ENCODE measurements at regions not wholly inside any gene's neighbourhood (a gene's known extent, or its start where the extent isn't known, plus 50 kb on each side); places are given as distances from the start of the nearest gene placed in this dataset.
A peak's percentile ranks its signal among the peaks of the same experiment; 100 is the strongest.
"Not testable (repeated sequence)": the region's sequence is repeated elsewhere in the genome, so short reads cannot be mapped to it uniquely, and the experiment has no call there.

DNA sequence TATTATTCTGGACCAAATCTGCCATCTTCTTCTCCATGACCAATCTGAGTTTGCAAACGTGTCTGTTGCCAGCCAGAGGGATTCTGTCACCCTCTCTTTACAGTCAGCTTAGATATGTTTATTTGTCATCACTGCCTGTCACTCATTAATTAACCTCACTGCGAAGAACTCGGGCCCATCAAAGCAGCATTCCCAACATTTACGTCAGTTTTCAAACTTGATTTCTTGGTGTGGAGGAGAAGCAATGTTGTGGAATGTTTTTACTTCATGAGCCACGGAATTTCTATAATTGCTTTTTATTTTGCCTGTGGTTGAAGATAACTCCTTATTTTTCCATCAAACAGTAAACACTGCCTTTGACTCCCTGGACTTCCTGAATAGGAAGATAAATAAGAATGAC, 91.8 kb upstream of the CNKSR3 start:
- DNase-seq = no peak

GRCh38 chr6:154602708-154603107, 92.2 kb upstream of the CNKSR3 start:
- DNase-seq = no peak

DNA sequence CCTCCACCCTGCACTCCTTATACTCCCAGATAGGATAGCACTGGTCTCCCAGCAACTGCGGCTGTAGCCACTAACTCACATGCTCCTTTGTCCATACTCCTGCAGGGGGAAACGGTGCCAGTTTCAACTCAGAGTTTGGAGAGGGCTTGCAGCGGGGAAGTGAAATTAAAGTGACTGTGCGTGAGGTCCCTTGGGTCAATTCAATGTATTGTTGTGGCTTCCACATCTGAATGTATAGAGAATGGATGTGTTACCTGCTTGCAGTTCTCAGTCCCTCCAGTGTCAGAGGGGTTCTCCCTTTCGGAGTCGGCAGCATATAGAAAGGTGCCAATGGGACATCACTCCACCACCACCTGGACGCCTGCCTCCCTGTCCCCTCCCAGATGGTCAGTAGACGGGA, 93.6 kb upstream of the CNKSR3 start:
- DNase-seq = no peak

- no peak for DNase-seq
These were observed 94.8 kb upstream of the CNKSR3 start for GRCh38 chr6:154605178-154605881.

GRCh38 chr6:154605882-154606370, 95.4 kb upstream of the CNKSR3 start:
- no peak for DNase-seq

- DNase-seq = no peak
These were observed 96.0 kb upstream of the CNKSR3 start for GRCh38 chr6:154606457-154606856.

GRCh38 chr6:154606860-154607259, 96.4 kb upstream of the CNKSR3 start:
- DNase-seq = no peak

DNA sequence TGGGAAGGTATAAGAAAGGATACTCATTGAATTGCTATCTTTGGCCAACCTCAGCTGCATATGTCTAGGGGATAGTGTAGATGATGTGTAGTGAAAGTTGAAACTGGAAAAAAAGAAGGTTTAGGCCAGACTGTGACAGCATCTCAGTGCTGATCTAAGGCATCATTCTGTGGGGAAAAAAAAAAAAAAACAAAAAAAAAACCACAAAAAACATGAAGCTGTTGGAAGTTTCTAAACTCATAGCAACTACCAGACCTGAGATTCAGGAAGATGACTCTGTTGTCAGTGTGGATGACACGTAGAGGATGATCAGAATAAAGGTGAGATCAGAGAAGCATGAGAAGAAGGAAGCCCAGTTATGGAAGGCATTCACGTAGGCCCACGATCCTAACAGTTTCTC, 100.8 kb upstream of the CNKSR3 start:
- no peak for DNase-seq

- DNase-seq = no peak
These were observed 101.4 kb upstream of the CNKSR3 start for GRCh38 chr6:154611847-154612246.

GRCh38 chr6:154613137-154613676, 102.7 kb upstream of the CNKSR3 start:
- DNase-seq = no peak

- no peak for DNase-seq
These were observed 103.6 kb upstream of the CNKSR3 start for GRCh38 chr6:154614101-154614500.

GRCh38 chr6:154614641-154615040, 104.2 kb upstream of the CNKSR3 start:
- no peak for DNase-seq

DNA sequence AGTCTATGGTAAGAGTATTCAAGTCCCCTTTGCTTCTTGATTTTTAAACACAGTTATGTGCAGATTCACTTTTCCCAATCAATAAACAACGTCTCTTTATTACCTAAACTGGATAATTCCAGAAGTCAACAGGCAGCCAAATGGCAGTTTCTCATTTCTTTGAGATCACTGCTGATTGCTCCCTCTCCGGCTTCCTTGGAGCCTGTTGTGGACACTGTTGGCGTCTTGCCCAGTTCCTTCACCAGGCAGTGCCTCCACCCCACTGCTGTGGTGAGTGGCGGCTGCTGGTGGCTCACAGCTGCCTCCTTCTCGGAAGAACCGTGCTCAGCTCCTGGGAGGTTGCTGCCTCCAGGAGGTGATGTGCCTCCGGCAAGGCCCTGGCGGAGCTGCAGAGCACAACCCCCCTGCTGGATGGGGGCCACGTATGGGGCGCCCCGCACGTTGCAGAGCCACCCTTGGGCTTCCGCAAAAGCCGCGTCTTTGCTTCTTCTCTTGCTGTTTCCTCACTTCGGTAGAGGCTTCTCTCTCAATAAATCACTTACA, 105.1 kb upstream of the CNKSR3 start:
- DNase-seq = peak; percentile 75

GRCh38 chr6:154617175-154617574, 106.7 kb upstream of the CNKSR3 start:
- no peak for DNase-seq

DNA sequence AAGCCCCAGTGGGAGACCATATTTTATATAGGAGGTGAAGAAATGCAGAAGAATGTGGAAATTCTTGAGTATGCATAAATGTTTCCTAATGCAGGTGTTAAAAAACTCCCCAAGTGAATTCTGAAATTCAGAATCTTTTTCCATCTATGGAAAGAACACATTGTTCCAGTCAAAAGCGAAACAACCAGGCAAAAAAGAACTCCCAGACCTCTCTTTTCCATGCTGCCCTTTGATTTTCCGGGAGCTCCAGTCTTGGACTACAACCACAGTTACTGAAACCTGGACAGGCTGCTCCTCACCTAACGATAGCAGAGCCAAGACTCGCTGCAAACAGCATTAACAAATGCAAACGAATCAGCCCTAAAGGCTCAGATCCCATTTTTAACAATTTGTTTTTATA, 108.7 kb upstream of the CNKSR3 start:
- no peak for DNase-seq

DNA sequence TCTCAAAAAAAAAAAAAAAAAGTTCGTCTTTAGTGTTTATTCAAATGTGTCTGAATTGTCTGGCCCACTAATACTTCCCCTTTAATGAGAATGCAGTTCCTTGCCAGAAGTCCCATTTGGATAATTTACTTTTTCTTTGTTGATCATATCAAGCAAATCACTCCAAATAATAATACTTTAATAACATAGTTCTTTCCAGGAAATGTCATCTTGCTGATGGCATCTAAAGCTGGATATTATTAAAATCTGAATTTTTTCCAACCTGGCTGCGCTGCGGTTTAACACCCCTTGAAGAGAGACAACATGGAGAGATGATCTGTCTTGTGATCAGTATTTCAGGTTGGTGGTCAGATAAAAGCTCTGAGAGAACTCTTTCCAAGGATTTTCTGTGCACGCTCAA, 111.2 kb upstream of the CNKSR3 start:
- no peak for DNase-seq

DNA sequence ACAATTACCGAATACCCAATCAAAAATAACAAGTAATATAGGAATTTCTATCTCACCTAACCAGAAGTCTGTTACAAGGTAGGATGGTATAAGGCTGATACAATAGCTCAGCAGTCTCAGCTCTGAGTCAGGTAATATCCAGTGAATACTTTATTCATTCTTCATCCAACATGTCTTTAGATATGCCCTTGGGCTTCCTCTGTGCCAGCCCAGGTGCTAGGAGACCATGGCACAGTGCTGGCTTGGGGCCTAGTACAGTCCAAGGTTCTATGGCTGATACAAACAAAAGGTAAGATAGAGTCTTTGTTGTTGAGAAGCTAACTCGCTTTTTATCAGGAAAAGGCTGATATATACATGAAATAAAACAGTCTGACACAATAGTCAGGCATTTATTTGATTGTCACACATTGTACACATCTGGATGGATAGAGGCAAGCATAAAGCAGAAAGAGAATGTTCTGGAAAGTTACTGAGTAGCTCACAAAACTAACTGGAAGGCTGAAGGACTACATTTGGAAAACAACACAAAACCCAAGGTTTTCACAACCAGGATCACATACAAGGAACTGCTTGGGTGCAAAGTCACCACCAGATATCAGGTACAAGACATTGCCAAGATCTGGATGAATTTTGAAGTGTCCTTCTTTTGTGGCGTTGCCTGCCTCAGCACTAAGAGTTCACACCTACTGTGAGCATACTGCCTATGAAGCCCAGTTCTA, 110.4 kb upstream of the SCAF8 start:
- DNase-seq = no peak

- no peak for DNase-seq
These were observed 109.8 kb upstream of the SCAF8 start for GRCh38 chr6:154623391-154623790.

GRCh38 chr6:154624038-154624599, 109.1 kb upstream of the SCAF8 start:
- no peak for DNase-seq

- DNase-seq = not testable (repeated sequence)
These were observed 108.5 kb upstream of the SCAF8 start for GRCh38 chr6:154624727-154625126.

DNA sequence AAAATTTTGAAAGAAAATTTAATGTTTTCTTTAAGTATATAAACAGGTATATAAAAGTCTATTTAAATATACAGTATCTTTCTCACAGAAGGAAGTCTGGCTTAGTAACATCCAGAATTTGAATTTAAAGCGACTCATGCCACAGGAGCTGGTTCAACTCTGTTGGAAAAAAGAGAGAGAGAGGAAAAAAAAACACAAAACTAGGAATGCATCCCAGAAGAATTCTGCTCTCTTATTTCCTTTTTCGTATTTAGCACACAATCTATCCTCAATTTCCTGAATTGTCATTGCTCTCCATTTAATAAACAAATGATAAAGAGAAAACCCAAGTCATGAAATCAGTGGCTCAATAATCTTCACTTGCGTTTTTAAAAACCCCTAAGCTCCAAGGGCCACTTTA, 107.5 kb upstream of the SCAF8 start:
- DNase-seq = no peak

DNA sequence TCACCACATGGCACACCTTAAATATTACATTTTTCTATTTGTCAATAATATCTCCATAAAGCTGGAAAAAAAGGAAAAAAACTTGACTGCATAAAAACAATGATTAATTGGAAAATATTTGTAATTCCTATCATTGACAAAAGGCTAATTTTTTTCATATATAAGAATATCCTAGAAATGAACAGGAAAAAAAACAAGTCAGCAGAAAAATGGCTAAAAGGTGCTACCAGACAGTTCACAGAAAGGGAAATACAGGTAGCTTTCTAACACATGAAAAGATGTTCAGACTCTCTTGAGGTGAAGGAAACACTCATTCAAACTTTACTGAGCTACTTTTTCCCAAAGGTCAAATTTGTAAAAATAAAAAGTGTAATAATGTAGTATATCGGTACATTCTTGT, 104.1 kb upstream of the SCAF8 start:
- no peak for DNase-seq

DNA sequence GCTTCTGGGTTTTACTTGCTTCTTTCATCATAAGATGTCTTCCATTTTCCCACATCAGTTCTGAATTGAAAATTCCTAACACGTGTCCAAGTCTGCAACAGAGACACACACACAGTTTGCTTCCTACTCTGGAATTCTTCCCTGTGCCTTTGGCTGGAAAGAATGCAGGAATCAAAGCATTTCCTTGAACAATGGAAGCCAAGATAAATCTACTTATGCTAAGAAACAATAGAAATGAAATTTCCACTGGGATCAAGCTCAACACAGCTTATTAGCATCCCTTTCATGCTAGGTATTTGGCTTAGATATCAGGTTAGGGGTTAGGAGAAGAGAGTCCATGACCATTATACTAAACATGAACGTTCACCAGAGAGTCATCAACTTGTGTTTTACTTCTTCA, 101.1 kb upstream of the SCAF8 start:
- DNase-seq = no peak

- DNase-seq = no peak
These were observed 95.8 kb upstream of the SCAF8 start for GRCh38 chr6:154637392-154637791.
